ENCODE measurements at regions not wholly inside any gene's neighbourhood (a gene's known extent, or its start where the extent isn't known, plus 50 kb on each side); places are given as distances from the start of the nearest gene placed in this dataset.
"Not testable (repeated sequence)": the region's sequence is repeated elsewhere in the genome, so short reads cannot be mapped to it uniquely, and the experiment has no call there.

DNA sequence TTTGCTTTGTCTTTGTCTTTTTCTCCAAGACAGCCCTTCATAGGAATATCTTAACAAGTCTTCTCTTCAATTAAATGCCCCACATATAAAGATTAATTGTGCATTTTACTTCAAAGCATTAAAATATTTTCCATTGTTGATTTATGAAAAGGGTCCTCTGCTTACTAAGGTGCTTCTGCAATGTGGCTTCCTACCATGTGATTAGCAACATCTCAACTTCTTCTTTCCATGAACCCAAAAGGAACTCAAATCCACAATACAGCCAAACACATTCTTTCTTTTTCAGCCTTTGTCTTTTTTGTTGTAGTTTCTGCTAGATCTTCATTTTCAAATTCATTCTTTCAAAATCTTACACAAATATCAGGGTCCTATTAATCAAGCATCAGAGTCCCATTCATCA lies 309.2 kb downstream of the NSUN3 start:
- Histone ChIP-seq H3K36me3 (ENCODE audit: control insufficient read depth, insufficient read depth, low read length) (no peaks in the 10 kb centered on the region), H3K9me3 (ENCODE audit: control insufficient read depth, low read length) (no peaks in the 10 kb centered on the region)

DNA sequence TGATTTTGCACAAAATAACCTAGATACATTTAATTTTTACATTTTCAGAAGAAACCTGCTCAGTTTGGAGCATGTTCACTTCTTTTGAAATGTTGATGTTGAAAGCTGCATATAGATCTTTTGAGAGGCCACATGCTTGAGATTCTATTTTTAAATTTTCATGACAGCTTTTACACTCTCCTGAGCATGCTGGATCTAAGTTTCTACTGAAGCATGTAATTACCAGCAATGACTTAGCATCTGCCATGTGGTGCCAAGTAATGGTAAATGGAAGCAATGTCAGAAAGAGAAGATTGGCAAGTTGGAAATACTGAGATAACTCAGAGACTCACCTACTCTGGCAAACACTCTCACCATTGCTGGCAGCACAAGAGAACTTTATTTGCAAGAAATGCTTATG lies 310.6 kb downstream of the NSUN3 start:
- no peaks in the 10 kb centered on the region for H3K36me3 ChIP-seq (ENCODE audit: control insufficient read depth, insufficient read depth, low read length)
- TF ChIP-seq, protein P1, sequence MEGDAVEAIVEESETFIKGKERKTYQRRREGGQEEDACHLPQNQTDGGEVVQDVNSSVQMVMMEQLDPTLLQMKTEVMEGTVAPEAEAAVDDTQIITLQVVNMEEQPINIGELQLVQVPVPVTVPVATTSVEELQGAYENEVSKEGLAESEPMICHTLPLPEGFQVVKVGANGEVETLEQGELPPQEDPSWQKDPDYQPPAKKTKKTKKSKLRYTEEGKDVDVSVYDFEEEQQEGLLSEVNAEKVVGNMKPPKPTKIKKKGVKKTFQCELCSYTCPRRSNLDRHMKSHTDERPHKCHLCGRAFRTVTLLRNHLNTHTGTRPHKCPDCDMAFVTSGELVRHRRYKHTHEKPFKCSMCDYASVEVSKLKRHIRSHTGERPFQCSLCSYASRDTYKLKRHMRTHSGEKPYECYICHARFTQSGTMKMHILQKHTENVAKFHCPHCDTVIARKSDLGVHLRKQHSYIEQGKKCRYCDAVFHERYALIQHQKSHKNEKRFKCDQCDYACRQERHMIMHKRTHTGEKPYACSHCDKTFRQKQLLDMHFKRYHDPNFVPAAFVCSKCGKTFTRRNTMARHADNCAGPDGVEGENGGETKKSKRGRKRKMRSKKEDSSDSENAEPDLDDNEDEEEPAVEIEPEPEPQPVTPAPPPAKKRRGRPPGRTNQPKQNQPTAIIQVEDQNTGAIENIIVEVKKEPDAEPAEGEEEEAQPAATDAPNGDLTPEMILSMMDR (IDR thresholded peaks at IDR 0.05), result no peak
- H3K4me1 ChIP-seq, result no peaks in the 10 kb centered on the region
- no peaks in the 10 kb centered on the region for H3K27me3 ChIP-seq (ENCODE audit: control insufficient read depth, insufficient read depth, low read length)
- no peak overlapping the region for H2AFZ ChIP-seq
- no peak overlapping the region for H3K9ac ChIP-seq
- H3K9me3 ChIP-seq (ENCODE audit: control insufficient read depth, low read length), result no peaks in the 10 kb centered on the region
- no peaks in the 10 kb centered on the region for H3K79me2 ChIP-seq
- H3K4me2 ChIP-seq (ENCODE audit: low read length), result no peak overlapping the region
- no peak overlapping the region for H3K27ac ChIP-seq
- H3K4me3 ChIP-seq (ENCODE audit: low read depth, low read length), result no peak overlapping the region

More for the DNA sequence above, 309.2 kb downstream of the NSUN3 start:
- TF ChIP-seq, protein P1 (IDR thresholded peaks at IDR 0.05), result no peak
- H3K27ac ChIP-seq, result no peak overlapping the region
- no peak overlapping the region for H3K4me2 ChIP-seq (ENCODE audit: low read length)
- H3K27me3 ChIP-seq (ENCODE audit: control insufficient read depth, insufficient read depth, low read length), result no peaks in the 10 kb centered on the region
- no peaks in the 10 kb centered on the region for H3K4me1 ChIP-seq
- H3K9ac ChIP-seq, result no peak overlapping the region
- H3K79me2 ChIP-seq, result no peaks in the 10 kb centered on the region
- no peak overlapping the region for H3K4me3 ChIP-seq (ENCODE audit: low read depth, low read length)
- no peak overlapping the region for H2AFZ ChIP-seq

DNA sequence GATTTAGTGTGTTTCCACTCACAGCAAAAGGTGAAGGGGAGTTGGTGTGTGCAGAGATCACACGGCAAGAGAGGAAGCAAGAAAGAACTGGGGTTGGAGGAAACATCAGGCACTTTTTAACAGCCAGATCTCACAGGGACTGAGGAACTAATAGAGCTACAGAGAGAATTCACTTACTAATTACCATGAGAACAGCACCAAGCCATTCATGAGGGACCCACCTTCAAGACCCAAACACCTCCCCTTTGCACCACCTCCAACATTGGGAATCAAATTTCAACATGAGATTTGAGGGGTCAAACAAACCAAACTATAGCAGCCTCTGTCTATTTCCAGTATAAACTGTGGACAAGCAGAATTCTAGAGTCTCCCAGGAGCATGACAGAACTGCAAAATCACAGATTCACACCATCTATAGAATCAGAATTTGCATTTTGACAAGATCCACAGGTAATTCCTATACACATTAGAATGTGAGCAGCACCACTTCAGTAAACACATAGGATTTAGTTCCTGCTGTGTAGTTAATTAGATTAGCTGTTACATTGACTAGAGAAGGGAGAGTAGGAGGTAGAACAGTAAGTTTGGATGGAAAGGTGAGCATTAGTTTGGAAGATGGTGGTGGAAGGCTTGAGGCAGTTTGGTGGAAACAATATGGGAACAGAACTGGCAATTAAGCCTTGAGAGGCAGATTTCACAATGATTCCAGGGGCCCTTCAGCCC lies 311.7 kb downstream of the NSUN3 start:
- H2AFZ ChIP-seq, result no peak overlapping the region
- no peak overlapping the region for H3K27ac ChIP-seq
- TF ChIP-seq, protein P1 (IDR thresholded peaks at IDR 0.05), result no peak
- no peaks in the 10 kb centered on the region for H3K27me3 ChIP-seq (ENCODE audit: control insufficient read depth, insufficient read depth, low read length)
- no peak overlapping the region for H3K4me3 ChIP-seq (ENCODE audit: low read depth, low read length)
- no peak overlapping the region for H3K9ac ChIP-seq
- no peaks in the 10 kb centered on the region for H3K9me3 ChIP-seq (ENCODE audit: control insufficient read depth, low read length)
- H3K36me3 ChIP-seq (ENCODE audit: control insufficient read depth, insufficient read depth, low read length), result no peaks in the 10 kb centered on the region
- H3K4me1 ChIP-seq, result no peaks in the 10 kb centered on the region
- no peaks in the 10 kb centered on the region for H3K79me2 ChIP-seq
- H3K4me2 ChIP-seq (ENCODE audit: low read length), result no peak overlapping the region

DNA sequence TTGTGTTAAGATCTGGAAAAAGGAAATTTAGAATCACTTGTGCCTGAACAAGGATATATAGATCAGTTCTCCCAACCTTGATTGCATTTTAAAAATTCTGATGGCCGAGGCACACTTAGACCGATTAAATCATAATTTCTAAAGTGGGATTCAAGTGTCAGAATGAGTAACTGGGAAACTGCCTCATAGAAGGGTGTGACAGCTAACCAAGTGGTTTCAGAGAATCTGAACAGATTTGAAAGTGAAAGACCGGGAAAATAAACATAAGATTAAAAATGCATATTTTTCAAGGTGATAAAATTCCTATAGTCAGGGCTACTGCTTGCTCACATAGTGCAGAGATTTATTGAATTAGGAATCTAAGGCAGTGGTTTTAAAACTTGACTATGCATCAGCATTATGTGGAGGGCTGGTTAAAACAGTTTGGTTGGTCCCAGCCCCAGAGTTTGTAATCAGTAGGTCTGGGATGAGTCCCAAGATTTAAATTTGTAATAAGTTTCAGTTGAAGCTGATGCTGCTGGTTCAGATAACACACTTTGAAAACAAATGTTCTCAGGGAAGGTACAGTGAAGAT lies 314.3 kb downstream of the NSUN3 start:
- H3K27ac ChIP-seq; H3K9ac ChIP-seq; H3K4me3 ChIP-seq (ENCODE audit: low read depth, low read length); H3K4me2 ChIP-seq (ENCODE audit: low read length); H3K79me2 ChIP-seq; H3K9me3 ChIP-seq (ENCODE audit: control insufficient read depth, low read length); H2AFZ ChIP-seq; H3K27me3 ChIP-seq (ENCODE audit: control insufficient read depth, insufficient read depth, low read length); H3K4me1 ChIP-seq; H3K36me3 ChIP-seq (ENCODE audit: control insufficient read depth, insufficient read depth, low read length): not testable (repeated sequence)

DNA sequence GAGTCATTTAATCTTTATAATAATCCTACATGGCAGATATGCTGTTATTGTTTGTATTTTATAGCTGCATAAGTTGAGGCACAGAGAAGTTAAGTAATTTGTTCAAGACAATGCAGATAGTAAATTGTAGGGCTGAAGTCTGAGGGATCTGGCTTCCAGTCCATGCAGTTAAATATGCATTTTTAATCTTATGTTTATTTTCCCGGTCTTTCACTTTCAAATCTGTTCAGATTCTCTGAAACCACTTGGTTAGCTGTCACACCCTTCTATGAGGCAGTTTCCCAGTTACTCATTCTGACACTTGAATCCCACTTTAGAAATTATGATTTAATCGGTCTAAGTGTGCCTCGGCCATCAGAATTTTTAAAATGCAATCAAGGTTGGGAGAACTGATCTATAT lies 315.0 kb downstream of the NSUN3 start:
- H3K4me1 ChIP-seq; H3K36me3 ChIP-seq (ENCODE audit: control insufficient read depth, insufficient read depth, low read length); H3K27me3 ChIP-seq (ENCODE audit: control insufficient read depth, insufficient read depth, low read length); H3K4me3 ChIP-seq (ENCODE audit: low read depth, low read length); H3K9ac ChIP-seq; H3K4me2 ChIP-seq (ENCODE audit: low read length); H3K9me3 ChIP-seq (ENCODE audit: control insufficient read depth, low read length); H2AFZ ChIP-seq; H3K79me2 ChIP-seq; H3K27ac ChIP-seq: not testable (repeated sequence)

Measured in parathyroid adenoma (tissue), 2 donors.